ENCODE measurements at regions not wholly inside any gene's neighbourhood (a gene's known extent, or its start where the extent isn't known, plus 50 kb on each side); places are given as distances from the start of the nearest gene placed in this dataset.

DNA sequence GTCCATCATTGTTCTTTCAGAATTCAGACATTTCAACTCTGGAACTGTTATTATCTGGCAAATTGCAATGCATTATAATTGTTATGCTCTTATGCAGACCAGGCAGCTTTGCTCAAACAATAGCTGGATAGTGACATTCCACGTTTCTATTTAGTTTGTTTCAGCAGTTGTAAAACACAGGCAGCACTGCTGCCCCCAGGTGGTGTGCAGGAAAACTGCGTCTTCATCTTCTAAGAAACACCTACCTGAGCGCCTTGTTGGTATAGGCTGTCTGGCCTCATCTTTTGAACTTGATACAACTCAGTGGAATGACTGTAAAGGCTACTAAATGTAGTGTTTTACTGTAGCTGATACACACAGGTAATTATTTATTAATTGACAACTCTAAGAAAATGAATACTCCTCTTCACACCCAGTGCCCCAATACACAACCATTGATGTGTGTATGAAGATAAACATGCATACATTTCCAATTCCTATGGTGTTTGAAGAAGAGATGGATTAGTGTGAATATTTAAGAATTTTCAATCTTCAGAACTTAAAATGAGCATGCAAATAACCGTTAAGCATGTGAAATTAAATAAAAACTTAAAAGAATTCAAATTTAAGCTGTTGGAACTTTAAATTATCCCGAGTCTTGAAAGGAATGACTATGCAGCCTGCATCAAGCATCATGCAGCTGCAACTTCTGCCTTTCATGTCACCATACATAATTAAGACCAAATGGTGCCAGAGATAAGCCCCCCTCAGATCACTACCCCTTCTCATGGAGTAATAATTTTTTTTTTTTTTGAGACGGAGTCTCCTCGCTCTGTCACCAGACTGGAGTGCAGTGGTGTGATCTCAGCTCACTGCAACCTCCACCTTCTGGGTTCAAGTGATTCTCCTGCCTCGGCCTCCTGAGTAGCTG, 85.6 kb downstream of the CD8B2 start:
- DNase-seq (ENCODE audit: low read depth): peak; percentile 18
- no peak overlapping the region for H3K4me3 ChIP-seq (ENCODE audit: control insufficient read depth, low read depth, low read length)
- TF ChIP-seq, protein P1, sequence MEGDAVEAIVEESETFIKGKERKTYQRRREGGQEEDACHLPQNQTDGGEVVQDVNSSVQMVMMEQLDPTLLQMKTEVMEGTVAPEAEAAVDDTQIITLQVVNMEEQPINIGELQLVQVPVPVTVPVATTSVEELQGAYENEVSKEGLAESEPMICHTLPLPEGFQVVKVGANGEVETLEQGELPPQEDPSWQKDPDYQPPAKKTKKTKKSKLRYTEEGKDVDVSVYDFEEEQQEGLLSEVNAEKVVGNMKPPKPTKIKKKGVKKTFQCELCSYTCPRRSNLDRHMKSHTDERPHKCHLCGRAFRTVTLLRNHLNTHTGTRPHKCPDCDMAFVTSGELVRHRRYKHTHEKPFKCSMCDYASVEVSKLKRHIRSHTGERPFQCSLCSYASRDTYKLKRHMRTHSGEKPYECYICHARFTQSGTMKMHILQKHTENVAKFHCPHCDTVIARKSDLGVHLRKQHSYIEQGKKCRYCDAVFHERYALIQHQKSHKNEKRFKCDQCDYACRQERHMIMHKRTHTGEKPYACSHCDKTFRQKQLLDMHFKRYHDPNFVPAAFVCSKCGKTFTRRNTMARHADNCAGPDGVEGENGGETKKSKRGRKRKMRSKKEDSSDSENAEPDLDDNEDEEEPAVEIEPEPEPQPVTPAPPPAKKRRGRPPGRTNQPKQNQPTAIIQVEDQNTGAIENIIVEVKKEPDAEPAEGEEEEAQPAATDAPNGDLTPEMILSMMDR (conservative IDR thresholded peaks at IDR 0.05; ENCODE audit: control insufficient read depth, insufficient read depth, low read depth, low read length): peak; percentile 62

DNA sequence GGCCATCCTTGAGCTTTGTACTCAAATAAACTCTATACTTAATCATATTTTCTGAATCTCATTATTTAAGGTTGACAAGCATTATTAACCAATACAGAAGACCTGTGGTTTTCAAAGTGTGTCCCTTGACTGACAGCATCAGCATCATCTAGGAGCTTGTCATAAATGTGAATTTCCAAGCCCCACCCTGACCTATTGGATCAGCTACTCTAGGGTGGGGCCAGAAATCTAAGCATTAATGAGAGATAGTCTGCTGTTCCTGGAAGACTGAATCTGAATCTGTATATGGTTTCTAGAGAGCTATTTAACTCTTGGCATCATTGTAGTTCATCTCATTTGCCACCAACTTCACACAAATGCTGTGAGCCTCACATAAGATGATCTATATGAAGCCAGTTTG, 86.6 kb downstream of the CD8B2 start:
- no peak overlapping the region for H3K4me3 ChIP-seq (ENCODE audit: control insufficient read depth, low read depth, low read length)
- TF ChIP-seq, protein P1 (conservative IDR thresholded peaks at IDR 0.05; ENCODE audit: control insufficient read depth, insufficient read depth, low read depth, low read length): no peak

DNA sequence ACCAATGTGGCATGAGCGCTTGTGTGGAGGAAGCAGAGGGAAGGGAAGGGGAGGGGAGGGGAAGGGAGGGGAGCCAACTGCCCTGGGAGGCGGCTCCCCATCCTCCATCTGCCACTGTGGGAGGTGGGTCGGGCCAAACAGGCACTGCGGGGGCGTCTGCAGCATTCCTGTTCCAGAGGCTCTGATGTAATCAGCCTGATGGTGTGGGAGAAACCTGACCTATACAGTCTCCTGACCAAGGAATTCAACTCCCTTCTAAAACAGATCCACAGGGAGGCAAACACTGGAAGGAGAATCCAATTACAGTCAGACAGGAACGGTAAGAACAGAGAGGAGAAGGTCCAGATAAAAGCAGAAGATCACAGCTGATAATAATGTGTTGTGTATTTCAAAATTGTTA, 88.8 kb downstream of the CD8B2 start:
- TF ChIP-seq, protein P1 (conservative IDR thresholded peaks at IDR 0.05; ENCODE audit: control insufficient read depth, insufficient read depth, low read depth, low read length): no peak
- H3K4me3 ChIP-seq (ENCODE audit: control insufficient read depth, low read depth, low read length): no peak overlapping the region
- DNase-seq (ENCODE audit: low read depth): peak; percentile 86

More for the DNA sequence above, 86.6 kb downstream of the CD8B2 start:
- DNase-seq (ENCODE audit: low read depth): no peak

DNA sequence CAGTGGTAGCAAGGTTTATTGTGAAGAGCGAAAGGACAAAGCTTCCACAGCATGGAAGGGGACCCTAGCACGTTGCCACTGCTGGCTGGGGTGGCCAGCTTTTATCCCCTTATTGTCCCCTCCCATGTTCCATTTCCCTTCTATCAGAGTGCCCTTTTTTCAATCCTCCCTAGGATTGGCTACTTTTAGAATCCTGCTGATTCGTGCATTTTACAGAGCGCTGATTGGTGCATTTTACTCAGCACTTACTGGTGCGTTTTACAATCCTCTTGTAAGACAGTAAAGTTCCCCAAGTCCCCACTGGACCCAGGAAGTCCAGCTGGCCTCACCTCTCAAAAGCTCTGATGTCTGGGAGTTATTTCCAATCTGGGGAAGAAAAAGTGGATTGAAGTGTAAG, 90.1 kb downstream of the CD8B2 start:
- DNase-seq (ENCODE audit: low read depth): no peak
- TF ChIP-seq, protein P1 (conservative IDR thresholded peaks at IDR 0.05; ENCODE audit: control insufficient read depth, insufficient read depth, low read depth, low read length): no peak
- no peak overlapping the region for H3K4me3 ChIP-seq (ENCODE audit: control insufficient read depth, low read depth, low read length)

DNA sequence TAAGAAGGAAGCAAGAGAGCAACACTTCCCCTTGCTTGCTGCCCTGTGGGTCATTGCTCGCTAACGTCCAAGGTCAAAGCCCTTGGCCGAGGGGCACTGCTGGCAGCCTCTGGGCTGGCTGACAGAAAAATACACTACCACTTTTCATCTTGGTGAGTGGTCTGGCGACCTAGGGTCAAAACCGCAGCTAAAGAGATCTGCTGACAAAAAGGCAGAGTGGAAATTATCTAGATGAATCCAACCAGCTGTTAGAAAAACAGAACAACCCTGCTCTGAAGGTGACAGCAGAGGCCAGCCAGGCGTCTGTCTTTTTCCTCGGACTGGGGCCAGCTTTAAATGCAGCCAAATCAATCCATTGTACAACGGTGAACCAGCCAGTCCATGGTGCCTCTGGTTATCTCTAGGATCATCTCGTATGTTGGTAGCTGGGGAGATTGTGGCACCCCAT, 92.6 kb downstream of the CD8B2 start:
- DNase-seq (ENCODE audit: low read depth): no peak
- TF ChIP-seq, protein P1 (conservative IDR thresholded peaks at IDR 0.05; ENCODE audit: control insufficient read depth, insufficient read depth, low read depth, low read length): no peak
- no peak overlapping the region for H3K4me3 ChIP-seq (ENCODE audit: control insufficient read depth, low read depth, low read length)

DNA sequence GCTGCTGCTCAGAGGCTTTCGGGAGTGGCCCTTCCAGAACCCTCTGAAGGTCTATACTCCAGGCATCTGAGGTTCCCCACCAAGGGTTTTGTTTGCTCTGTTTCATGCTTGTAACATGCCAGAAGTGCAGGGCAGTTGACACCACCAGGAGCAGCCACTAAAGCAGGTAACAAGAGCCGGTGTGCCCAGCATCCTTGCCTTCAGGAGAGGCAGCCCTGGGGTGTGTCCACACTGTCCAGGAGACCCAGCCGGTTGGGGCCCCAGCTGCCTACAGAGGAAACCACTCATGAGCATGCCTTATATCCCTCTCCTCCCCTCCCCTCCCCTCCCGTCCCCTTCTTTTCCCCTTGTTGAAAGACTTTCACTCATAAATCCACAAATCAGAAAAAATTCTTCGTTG, 93.1 kb downstream of the CD8B2 start:
- TF ChIP-seq, protein P1 (conservative IDR thresholded peaks at IDR 0.05; ENCODE audit: control insufficient read depth, insufficient read depth, low read depth, low read length): no peak
- no peak for DNase-seq (ENCODE audit: low read depth)

More for the DNA sequence above, 93.1 kb downstream of the CD8B2 start:
- no peak overlapping the region for H3K4me3 ChIP-seq (ENCODE audit: control insufficient read depth, low read depth, low read length)

All from fibroblast of mammary gland (primary cell).